GM08714 (cell line): ENCODE measurements at regions not wholly inside any gene's neighbourhood (a gene's known extent, or its start where the extent isn't known, plus 50 kb on each side); places are given as distances from the start of the nearest gene placed in this dataset.

Experiments used
- H3K4me3 ChIP-seq: fragments of 200-500 bp; sonication (Bioruptor generic); 2 replicates; pipeline ENCODE4 v1.5.1; 2014; ENCODE audit warnings: mild to moderate bottlenecking, low read length, inconsistent platforms
- ZNF274 ChIP-seq: IDR thresholded peaks from 2 replicates; pipeline ENCODE4 v1.6.1; 2012; ENCODE audit warnings: mild to moderate bottlenecking, low read depth, low read length

GRCh38 chr10:130792096-130792845, 519.2 kb downstream of the TCERG1L start:
- TF ChIP-seq ZNF274, result no peak
- H3K4me3 ChIP-seq, result no peak overlapping the region

DNA sequence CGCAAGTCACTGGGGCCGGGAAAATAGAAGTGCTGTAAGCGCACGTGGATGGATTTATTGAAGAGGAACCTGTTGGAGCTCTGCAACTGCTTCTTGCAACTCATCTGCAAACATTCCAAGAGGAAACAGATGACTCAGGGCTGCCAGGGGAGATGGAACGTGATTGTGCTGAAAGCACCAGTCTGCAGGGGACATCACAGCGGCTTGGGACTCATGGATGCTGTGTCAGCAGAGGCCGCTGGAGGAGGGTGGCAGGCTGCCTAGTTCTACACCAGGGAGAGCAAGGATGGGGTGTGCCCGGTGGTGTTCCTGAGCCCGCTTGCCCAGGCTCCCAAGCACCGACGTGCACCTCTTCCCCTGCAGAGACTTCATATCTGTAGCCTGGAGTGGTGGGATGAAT, 515.7 kb downstream of the TCERG1L start:
- H3K4me3 ChIP-seq, result no peak overlapping the region
- TF ChIP-seq ZNF274, result no peak

- no peak for TF ChIP-seq ZNF274
Measured at GRCh38 chr10:130799532-130799931, 512.0 kb downstream of the TCERG1L start.

DNA sequence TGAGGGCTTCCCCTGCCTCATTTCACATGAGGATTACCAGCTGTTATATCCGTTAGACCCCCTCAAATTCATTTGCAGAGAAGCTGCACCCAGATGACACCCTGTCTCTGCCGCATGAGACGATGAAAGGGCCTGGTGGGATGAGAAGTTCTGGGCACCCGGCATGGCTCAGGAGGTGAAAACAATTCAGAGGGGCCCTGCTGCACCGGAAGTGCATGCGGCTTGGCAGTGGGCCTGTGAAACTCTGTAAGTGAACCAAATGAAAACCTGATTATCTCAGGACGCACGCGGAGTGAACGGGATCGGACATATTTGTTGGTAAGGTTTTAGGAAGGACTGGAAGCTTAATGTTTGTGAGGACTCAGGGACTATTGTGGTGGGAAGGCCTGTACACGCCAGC, 511.2 kb downstream of the TCERG1L start:
- no peak overlapping the region for H3K4me3 ChIP-seq

More at GRCh38 chr10:130799532-130799931, 512.0 kb downstream of the TCERG1L start:
- H3K4me3 ChIP-seq, result no peak overlapping the region

DNA sequence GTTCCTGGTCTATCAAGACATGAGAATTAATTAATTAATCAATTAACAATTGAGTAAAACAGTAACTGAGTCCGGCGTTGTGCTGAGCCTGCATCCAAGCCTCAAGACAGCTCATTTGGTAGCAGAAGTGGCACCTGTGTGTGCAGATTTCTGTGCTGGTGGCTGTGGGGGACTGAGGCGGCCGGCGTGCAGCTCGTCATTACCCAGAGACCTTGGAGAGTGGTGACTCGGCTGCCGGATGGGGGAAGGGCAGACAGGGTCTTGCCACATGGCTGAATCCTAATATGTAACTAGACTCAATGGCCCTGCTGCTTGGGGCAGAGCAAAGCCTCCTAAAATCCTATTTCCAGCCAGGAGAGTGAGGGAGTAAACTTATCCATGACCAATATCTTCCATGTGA, 510.2 kb downstream of the TCERG1L start:
- H3K4me3 ChIP-seq, result no peak overlapping the region

More for the DNA sequence above, 511.2 kb downstream of the TCERG1L start:
- TF ChIP-seq ZNF274, result no peak

GRCh38 chr10:130801784-130802183, 509.7 kb downstream of the TCERG1L start:
- no peak overlapping the region for H3K4me3 ChIP-seq
- no peak for TF ChIP-seq ZNF274

More for the DNA sequence above, 510.2 kb downstream of the TCERG1L start:
- no peak for TF ChIP-seq ZNF274

DNA sequence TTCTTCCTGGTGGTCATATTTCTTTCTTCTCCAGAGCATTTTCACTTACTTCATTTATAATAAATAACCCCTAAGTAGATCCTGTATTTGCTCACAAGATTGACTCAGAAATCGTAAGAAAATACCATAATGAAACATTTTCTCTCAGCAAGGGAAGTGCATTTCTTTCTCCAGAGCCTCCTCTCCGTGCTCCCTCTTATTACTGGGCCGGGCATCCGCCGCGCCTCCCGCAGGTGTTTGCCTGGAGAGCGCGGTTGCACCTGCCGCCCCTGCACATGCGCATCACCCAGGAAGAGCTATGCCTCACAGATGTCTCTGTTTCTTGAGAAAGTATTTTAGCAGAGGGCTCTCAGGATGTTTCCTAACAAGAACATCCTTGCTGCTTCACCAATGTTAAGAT, 509.2 kb downstream of the TCERG1L start:
- no peak overlapping the region for H3K4me3 ChIP-seq
- no peak for TF ChIP-seq ZNF274

GRCh38 chr10:130804281-130804680, 507.2 kb downstream of the TCERG1L start:
- H3K4me3 ChIP-seq, result no peak overlapping the region
- no peak for TF ChIP-seq ZNF274

DNA sequence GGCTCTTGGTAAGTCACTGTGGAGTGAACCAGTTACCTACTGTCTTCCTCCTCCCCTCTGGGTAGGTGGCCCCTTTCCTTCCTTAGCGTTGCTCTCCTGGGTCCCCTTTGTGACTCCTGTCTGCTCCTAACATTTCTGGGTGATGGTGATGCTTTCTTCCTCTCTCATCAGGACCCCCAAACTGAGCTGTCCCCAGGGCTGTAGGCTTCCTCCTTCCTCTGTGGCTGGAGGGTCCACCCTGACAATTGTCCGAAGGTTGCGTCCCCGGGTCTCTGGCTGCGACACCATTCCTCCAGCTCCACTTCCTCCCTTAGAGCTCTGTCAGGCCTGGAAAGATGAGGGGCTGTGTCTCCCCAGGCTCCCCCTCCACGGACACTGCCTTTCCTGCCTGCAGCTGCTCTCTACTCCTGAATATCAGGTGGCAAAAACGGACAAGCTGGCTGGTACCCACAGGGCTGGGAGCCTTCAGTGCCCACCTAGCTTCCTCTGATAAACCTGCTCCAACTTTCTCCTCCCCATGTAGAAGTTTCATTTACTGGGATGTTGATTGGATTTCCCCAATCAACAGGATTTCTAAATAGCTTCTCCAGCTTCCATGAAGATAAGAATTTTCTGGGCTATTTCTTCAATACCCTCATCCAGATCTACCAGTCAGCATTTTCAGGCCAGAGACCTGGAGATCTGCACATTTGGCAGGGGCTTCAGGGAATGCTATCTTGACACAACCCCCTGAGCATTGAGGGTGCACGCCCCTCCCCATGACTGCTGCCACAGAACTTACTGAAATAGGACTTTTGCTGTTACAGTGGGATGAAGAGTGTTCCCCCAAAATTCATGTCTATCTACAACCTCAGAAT, 506.5 kb downstream of the TCERG1L start:
- no peak for TF ChIP-seq ZNF274
- no peak overlapping the region for H3K4me3 ChIP-seq

DNA sequence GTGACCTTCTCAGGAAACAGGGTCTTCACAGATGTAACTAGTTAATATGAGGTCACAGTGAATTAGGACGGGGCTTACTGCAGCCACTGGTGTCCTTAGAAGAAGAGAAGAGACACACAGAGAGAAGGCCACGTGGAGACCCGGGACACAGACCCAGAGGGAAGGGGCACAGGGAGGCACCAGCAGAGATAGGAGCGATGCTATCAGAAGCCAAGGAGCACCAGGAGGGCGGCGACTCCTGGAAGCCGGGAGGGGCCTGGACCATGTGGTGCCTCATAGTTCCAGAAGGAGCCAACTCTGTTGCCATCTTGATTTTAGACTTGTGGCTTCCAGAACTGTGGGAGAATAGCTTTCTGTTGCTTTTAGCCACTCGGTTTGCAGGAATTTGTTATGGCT, 505.9 kb downstream of the TCERG1L start:
- no peak overlapping the region for H3K4me3 ChIP-seq
- no peak for TF ChIP-seq ZNF274

DNA sequence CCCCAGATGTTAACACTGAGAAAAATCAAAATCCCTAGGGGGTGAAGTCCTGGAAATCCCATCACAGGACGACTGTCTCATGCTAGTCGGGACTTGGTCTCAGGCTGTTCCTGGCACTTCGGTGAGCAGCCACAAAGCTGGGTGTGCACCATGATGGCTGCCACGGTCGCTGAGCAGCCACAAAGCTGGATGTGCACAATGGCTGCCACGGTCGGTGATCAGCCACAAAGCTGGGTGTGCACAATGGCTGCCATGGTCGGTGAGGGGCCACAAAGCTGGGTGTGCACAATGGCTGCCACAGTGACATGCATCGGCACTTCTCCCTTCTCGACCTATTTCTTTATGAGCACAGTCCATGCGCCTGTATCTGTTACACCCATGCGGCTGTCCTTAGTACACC, 505.1 kb downstream of the TCERG1L start:
- TF ChIP-seq ZNF274, result no peak
- no peak overlapping the region for H3K4me3 ChIP-seq

GRCh38 chr10:130807096-130807495, 504.4 kb downstream of the TCERG1L start:
- H3K4me3 ChIP-seq, result no peak overlapping the region
- no peak for TF ChIP-seq ZNF274

GRCh38 chr10:130807721-130808120, 503.8 kb downstream of the TCERG1L start:
- no peak for TF ChIP-seq ZNF274
- no peak overlapping the region for H3K4me3 ChIP-seq

GRCh38 chr10:130808243-130808642, 503.3 kb downstream of the TCERG1L start:
- no peak overlapping the region for H3K4me3 ChIP-seq
- no peak for TF ChIP-seq ZNF274

DNA sequence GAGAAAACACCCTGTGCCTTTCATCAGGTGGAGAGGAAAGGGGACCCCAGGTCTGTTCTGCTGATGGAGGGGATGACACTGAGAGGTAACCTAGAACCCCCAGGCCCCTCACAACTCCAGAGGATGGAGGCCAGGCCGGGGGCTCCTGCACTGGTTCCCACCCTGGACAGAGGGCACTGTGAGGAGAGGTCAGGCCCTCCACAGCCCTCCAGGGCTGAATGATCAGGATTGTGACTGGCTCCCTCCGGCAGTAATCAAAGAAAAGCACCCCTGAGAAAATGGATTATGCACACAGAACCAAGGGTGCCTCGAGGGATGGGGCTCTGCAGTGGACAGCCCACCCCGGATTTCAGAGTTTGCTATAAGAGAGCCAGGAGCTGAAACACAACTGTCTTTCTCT, 502.8 kb downstream of the TCERG1L start:
- TF ChIP-seq ZNF274, result no peak
- H3K4me3 ChIP-seq, result no peak overlapping the region

DNA sequence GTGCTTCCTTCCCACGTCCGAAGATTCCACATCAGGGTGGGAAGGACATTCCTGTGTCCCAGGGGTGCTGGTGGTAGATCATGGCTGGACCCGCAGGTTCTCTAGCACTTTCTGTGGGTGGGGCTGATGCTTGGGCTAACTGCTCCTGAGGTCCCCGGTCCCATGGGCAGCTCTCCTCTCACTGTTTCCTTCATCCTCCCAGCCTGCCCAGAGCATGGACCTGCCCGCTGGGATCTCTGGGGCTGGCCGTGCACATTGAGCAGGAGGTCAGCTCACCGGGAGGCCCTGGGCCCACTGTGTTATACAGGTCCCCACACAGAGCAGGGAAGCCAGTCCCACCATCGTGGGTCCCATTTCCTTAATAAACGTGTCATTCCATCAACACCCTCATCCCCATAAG, 502.3 kb downstream of the TCERG1L start:
- no peak for TF ChIP-seq ZNF274

More for the DNA sequence above, 502.3 kb downstream of the TCERG1L start:
- H3K4me3 ChIP-seq, result no peak overlapping the region
